ENCODE measurements at regions not wholly inside any gene's neighbourhood (a gene's known extent, or its start where the extent isn't known, plus 50 kb on each side); places are given as distances from the start of the nearest gene placed in this dataset.

DNA sequence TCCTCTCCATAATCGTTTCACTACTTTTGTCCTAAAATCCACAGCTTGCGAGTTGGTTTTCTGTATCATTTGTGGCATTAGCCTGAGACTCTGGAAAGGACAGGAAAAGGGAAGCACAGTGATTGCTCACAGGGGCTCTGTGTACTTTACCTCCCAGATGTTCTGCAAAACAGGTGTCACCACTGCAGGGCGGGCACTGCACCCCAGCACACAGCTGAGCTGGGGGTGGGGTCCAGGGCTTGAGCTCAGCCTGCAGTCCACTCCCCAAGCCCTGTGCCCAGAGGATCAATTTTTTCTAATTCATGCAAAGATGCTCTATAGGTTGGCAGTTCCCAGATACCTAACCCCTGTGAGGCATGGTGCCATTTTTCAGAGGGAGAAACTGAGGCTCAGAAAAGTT, 119.4 kb upstream of the GLI2 start:
- no peak for FAIRE-seq

DNA sequence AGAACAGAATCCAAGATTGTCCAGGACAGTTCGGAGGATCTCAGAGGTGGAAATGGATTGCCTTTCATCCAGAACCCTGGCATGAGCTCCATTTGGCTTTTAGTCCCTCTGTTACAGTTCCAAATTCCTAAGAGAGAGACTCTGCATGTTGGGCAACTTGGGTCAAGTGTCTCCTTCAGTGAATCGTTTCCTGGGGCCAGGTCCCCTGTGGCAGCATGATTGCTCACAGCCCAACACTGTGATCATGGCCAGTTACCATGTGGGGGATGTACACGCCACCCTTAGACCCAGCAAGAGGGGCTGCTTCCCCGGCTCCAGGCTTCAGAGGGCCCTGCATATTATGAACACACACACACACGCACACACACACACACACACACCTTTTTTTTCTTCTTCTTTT, 118.6 kb upstream of the GLI2 start:
- FAIRE-seq = no peak

DNA sequence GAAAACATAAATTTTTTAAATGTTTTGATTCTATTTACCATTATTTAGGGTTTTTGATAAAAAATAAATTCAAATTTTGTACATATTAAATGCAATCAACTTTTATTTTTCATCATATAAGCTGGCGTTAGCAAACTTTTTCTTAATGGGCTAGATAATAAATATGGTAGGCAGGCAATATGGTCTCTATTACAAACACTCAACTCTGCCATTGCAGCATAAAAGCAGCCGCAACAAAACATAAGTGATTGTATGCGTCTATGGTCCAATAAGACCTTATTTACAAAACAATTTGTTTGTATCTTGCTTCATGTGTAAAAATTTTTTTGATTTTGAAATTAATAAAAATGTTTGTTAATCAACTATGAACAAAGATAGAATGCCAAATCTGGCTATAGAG, 116.8 kb upstream of the GLI2 start:
- FAIRE-seq = no peak

DNA sequence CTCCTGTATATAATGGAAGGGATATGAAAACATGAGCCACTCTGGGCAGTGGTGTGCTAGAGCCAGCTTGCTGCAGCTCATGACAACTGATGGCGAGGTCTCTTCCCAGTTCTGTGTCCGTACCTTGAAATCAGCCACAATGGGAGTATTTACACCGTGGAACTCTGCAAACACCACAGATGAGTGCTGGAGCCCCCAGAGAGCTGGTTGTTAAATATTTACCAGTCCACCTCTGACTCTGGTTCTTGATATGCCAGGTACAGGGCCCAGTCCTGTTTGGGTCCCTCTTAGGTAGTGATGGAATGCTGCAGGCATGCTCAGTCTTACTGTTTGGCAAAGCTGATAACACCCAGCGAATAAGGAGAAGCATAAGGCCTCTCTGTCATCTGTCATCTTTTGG, 116.1 kb upstream of the GLI2 start:
- no peak for FAIRE-seq

DNA sequence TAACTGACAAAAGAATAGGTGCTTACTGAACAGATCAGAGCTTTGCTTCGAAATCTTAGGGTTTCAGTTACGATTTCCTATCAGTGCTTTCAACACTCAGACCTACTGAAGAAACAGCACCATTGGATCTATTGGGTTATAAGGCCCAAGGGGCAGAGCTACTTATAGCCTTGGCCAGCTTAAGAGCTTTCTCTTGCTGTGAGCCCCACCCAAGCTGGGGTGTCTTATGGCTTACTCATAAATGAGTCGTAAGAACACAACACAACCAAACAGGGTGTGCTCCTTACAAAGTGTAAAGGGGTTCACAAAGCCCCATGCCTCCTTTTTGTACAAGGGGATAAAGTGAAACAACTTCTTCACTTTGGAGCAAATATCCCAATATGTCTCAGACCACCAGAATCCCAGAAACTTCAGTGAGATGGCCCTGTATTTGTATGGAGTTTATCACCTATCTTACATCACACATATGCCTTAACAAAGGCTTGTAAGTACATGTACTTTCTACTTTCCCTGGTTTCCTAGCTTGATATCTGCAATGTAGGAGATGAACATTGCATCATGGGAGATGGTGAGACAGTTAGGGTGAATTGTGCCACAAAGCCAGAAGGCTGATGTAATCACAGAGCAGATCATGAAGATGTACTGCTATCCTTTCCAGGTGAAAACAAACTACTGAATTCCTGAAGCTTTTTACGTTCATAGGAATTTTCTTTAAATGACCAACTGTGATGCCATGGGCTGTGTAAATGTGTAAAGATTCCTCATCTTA, 115.5 kb upstream of the GLI2 start:
- no peak for FAIRE-seq

DNA sequence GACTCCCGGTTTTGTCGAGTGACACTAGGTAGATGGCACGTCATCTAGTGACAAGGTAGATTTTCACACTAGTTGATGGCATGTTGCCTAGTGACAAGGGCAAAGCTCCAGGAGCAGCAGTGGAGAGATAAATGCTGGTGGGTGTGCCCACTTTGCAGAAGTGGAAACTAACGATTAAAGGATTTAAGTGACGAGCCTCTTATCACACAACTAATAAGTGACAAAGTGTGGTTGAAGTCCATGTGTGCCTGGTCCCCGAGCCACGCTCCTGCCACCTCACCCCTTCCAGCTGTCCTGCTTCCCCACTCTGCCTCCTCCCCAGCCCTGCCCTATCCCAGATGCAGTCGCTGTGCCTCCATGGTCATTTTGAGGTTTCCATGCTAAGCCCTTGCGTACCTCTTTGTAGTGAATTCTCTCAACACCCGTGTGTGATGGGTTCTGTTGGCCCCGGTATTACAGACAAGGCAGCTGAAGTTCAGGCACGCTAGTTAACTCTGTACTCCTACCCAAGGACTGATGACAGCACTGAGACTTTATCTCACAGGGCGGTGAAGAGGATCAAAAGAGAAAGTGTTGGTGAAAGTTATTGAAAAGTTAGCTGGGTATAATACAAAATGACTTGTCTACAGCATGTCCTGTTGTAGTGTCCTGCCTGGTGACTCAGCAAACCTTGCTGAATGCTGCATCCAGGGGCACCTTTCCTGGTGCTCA, 113.4 kb upstream of the GLI2 start:
- FAIRE-seq = no peak

DNA sequence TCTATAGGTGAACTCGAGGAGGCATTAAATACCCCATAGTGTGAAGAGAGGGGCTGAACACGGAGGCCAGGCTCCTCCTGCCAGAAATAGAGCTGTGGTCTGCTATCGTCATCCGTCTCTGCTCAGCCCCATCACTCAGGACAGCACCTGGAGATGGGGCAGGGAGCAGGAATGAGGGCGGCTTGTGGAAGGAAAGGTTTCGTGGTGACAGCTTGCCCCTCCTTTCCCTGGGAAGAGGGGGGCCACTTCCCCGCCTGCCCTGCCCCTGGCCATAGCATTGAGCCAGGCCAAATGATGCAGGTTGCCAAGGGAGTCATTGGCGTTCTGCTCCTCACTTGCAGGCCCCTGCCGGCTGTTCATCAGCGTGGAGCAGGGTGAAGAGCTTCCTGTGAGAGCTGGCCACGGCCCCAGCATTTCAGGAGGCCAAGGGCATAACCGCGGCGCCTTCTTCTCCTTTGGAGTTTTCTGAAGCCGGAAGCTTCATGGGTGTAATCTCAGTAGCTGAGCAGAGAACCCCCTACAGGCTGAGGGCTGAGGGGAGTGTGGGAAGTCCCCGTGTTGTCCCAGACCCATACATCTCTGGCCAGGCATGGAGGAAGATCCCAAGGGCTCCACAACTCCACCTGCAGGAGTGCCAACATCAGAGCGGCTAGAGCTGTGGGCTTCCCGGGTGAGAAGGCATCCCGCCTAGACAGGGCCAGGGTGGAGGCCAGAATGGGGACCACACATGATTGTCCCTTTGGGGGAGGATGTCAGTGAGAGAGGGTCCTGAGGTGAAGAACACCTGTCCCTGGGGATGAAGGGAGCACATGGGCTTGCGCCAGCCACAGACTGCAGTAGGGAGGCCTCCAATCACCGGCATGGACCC, 112.5 kb upstream of the GLI2 start:
- no peak for FAIRE-seq

DNA sequence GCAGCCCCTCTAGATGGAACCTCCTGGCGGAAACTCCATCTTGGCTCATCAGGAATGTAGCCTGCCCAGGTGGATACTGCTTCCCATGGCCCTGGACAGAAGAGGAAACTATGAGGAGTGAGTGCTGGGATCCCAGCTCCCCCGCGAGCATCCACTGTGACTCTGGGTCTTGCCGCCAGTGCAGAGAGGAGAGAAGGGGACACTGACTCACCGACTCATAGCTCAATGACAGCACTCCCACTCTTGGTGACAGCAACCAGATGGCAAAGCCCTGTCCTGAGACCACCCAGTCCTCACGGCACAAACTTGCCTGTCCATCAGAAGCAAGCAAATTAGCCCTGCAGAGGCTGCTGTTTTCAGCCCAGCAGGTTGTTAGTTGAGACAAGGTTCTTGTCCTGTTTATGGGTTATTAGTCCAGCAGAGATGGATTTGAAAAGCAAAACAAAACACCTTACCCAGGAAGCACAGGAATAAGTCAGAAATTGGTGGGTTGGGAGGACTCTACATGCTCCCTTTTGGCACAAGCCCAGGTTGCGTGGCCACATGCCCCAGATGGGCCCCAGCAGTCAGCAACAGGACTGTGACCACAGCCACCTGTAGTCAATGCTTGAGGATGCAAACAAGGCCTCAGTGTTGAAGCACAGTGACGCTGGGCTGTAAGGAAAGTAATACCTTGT, 111.5 kb upstream of the GLI2 start:
- no peak for FAIRE-seq

DNA sequence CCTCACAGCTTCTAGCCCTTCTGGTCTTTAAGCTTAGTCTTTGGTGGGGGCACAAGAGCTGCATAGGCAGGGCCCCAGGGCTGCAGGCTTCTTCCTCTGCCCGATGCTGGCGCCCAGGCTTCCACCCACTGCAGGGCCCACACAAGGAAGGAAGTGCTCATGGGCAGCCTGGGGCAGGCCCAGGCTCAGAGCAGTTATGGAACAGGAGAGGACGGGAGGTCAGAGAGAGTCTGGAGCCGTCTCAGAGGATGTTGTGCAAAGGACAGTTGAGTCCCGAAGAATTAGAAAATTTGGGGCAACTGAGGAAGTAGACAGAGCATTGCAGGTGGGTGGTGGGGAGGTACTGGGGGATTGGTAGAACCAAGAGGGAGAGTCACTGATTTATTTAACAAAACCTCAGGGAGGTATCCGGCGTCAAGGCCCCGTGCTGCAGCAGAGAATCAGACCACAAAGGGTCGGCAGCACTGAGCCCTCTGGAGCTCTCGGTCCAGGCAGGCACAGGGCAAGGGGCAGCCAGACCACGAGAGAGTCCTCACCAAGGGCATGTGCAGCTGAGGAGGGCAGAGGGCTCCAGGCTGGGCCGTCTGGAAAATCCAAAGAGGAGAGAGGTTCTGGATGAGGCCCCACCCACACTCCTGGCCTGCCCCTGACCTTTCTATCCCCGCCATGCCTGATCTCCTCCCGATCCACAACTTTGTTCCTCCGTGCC, 110.8 kb upstream of the GLI2 start:
- FAIRE-seq = no peak

DNA sequence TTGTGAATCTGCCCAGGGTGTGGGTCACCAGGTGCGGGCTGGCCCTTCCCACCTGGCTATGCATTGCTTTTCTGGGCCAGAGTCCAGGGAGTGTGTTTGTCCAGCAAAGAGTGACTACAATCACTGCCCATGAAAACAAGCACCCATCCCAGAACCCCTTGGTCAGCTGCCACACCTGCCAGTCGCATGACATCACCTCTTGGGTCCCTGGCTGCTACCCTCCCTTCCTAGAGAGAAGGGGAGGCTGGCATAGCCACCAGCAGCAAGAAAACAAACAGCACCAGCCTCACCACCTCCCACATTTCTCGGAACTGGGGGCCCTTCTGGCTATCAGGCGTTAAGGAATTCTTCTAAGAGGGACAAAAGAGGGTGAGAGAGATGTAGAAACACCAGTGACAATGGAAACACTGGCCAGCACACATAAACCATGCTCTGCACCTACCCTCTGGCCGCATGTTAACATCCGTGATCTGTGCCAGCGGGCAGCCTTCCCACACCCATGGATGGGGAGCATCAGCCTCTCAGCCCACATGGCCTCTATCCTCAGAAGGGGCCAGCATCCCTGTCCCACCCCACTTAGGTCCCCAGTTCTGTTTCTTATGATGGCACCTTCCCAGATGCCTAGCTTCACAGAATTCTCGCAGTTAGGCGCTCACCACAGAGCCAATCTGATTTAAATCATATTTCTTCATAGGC, 109.7 kb upstream of the GLI2 start:
- no peak for FAIRE-seq

DNA sequence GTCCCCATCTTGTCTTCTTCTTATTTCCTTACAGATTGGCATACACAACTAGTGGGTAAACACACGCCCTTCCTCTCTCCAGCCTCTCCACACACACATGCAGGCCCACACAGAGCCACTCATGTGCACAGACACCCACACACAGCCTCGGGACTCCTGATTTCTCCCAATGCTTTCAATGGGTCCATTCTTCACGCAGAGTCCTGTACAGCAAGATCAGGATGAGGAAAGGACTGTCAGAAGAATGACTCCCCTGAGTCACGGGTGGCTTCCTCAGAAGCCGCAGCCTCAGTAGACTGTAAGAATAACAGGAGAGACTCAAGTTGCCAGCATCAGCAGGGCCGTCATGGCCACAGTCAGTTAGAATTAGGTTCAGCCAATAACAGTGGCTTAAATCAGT, 109.1 kb upstream of the GLI2 start:
- FAIRE-seq = no peak

DNA sequence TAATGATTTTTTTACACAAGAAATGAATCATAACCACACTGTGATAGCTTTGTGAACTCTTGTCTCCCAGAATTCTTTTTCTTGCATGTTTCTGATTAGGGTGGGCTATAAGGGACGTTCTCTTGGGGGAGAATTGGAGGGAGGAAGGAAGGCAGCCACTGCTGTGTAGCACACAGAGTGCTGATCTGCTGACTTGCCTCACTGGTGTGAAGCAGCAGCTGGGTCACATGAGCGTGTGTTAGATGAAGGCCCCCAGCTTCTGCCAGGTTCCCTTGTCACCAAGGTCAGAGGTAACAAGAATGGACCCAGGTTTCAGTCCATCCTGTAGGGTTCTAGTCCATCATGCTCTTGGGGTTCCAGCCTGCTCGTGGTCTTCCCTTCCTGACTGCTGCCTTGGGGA, 107.4 kb upstream of the GLI2 start:
- no peak for FAIRE-seq

DNA sequence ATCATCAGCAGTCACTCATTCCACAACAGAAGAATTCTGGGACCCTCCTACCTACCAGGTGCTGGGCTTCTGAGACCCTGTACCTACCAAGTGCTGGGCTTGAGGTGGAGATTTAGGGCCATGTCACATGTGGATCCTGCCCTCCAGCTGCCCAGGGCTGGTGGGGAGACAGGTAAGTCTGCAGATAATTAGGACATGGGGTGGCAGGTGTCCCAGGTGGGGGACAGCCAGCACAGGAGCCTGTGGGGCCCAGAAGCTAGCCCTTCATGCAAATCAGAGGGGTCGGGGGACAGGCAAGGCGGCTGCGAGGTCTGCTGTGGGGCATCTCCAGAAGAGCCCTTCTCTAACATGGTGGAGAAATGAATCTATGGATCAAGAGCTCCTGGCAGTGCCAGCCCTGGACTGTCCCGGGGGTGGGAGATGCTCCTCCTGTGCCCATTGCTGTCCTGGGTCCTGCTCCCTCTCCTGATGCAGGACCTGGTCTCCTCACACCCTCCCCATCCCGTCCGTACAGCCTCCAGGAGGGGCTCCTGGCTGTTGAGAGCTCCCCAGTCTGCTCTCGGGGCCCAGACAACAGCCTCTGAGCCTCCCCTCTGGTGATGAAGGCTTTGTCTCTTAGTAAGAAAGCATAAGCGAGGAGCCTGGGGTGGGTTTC, 106.3 kb upstream of the GLI2 start:
- no peak for FAIRE-seq

DNA sequence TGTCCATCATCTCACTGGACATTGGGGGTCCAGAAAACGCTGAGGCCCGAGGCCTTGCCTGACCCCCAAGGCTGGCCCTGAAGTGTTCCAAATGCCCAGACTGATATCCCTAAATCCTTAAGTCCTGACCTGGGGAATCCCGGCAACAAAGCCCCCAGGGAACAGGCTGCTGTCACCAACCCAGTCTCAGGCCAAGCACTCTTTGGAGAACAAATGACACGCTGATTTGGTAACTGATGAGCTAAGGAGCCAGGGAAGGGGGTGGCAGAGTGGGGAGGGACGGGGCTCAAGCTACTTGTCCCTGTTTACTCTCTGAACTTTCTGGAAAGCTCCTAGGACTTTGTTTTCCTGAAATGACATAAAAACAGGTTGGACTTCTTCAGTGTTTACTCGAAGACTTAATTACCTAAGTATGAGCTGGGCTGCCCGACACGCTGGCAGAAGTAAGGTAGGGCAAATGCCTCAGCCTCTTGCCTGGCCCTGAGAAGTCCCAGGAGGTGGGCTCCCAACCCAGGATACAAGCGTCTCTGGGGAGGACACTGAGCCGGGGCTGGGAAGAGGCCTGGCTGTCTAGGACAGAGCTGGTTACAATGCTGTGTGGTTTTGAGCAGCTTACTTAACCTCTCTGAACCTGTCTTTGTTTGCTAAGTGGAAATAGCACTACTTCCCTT, 105.5 kb upstream of the GLI2 start:
- FAIRE-seq = no peak

DNA sequence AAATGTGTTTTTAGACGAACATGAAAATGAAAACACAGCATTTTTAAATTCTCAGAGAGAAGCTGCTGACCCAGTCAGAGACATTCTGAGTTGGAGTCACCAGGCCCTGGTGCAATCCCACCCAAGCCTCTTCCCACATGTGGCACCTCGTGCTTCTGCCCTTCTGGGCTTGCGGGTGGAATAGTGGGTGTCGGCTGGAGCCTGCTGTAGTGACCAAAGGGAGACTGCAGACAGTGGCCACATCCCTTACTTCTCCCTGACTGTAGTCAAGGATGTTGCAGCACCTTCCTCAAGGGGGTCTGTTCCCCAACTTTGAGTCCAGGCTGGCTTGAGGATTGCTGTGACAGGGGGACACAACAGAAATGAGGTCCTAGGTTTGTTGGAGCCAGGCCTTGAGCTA, 104.4 kb upstream of the GLI2 start:
- no peak for FAIRE-seq

DNA sequence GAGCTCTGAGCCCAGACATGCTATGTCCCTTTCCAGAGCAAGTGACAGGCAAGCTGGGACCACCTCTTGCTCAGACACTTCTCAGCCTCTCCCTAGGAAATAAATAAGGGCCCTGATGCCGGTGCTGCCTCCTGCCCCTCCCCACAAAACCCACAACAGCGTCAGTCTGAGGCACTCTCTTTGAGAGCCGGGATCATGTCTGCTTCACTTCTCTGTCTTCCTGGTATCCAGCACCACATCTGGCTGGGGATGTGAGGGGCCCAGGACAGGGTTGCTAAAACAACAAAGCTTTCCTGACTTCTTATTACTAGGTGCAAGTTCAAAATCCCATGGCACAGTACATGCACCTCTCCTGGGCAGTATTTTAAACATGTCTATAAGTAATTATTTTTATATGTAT, 103.9 kb upstream of the GLI2 start:
- FAIRE-seq = no peak

DNA sequence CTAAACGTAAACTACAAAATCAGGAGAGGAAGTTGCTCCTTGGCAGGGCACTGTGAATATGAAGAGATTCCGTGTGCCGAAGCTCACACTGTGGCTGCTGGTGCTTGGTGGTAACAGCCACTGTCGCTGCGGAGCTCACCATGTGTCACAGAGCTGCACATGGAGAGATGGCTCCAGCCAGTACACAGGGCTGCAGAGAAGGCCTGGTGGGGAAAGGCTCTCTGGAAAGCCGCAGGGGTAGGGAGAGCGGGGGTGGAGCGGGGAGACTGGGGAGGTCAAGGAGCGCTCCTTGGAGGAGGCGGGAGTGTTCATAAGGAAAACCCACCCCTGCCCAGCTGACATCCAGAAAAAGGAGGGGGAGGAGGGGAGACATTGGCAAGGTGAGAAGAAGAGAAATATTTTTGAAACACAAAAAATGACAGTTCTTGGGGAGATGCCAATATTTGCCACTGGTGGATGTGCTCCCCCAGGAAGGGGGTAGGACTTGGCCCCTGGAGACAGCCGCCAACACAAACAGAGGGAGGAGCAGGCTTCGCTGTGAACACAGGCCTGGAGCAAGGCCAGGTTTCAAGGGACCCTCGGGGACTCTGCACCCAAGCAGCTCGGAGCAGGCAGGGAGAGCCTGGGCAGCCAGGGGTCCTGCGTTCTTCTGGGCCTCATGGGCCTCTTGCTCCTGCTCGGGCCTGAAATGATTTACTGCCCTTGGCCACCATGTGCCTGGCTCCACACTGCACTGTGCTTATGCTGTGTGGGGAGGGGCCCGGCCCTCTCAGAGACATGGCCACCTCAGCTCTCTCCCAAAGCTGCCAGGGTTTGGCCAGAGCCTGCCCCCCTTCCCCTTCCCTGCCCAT, 102.6 kb upstream of the GLI2 start:
- FAIRE-seq = no peak

DNA sequence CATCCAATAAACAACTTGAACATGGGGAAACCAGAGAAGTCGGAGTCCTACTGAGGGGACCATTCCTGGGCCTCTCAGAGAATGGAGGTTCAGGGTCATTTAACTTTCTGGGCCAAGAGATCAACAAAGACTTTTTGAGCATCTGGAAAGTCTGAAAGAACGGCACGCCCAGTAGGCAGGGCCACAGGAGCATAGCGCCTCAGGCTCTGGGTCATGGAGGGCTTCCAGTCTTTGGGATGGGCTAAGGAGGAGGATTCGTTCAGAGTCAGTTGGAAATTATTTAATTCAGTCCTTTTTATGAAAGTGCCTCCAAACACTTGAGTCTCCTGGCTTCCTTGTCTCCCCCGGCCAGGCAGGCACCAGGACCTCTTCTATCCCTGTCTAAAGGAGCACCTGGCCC, 101.1 kb upstream of the GLI2 start:
- no peak for FAIRE-seq

DNA sequence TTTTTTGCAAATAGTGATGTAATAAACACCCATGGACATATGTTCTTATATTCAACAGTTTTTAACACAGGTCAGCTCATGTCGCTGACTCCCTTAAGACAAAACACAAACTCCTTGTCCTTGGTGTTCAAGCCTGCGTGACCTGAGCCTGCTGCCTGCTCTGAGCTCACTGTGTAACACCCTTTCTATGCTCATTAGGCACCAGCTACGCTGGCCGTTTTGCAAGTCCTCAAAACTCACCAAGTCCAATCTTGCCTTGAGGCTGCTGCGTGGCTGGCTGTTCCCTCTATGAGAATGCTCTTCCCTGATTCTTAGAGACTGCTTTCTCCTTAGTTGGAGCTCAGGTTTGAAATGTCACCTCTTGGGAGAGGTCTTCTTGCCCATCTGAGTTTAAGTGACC, 100.5 kb upstream of the GLI2 start:
- FAIRE-seq = no peak

DNA sequence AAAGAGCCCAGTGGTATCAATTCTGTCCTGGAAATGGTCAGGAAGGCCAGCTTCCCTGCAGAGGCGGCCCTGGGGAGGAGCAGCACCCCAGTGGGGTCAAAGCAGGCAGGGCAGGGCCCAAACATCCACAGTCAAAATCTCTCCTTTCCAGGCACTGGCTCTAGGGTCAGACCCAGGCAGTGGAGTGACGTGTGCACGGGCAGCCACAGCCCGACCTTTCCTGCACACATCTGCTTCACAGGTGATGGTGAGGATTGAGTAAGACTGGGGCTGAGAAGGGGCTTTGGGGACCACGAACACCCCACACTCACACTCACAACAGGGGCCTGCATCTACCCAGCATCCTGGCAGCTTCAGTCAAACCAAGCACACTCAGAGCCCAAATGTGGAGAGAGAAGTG, 97.8 kb upstream of the GLI2 start:
- no peak for FAIRE-seq

Data from endometrium (tissue), 2 donors.